MV-4-11 (cell line): ENCODE measurements at regions not wholly inside any gene's neighbourhood (a gene's known extent, or its start where the extent isn't known, plus 50 kb on each side); places are given as distances from the start of the nearest gene placed in this dataset.

Source experiments
- DNase-seq: peaks from one replicate; lab custom pipeline; 2025; lab: John Stamatoyannopoulos, UW

DNA sequence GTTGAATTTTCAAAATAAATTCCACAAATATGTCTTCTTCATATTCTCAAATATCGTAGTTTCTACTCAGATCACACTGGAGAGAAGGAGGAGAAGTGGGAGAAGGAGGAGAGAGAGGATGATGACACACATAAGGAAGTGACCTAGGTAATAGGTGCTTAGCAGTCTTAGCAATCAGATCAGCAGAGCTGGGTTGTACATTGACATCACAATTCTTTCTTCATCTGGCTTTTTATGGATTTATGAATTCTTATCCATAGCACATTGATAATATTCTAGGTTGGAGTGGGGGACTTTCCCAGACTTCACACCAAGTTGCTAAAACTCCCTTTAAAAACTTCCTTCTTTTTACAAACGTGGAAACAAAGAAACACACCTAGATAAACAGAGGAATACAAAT lies 86.9 kb downstream of the FGF9 start:
- DNase-seq: no peak

DNA sequence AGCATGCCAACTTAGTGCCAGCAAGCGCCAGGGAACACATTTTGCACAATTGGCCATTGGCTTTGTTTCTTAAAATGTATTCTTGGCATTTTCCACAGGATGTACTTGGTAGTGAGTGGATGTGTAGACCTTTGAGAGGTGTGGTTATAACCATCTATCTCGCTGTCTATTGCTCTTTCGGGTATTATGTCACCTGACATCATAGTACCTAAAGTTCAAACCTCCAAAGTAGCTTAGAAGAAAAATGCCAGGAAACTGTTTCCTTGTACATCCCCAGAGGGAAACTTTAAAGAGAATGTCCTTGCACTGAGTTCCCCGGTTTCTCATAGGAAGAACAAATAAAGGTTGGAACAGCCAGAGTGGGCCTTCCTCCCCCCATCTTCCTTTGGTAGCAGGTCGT lies 87.6 kb downstream of the FGF9 start:
- DNase-seq: no peak

DNA sequence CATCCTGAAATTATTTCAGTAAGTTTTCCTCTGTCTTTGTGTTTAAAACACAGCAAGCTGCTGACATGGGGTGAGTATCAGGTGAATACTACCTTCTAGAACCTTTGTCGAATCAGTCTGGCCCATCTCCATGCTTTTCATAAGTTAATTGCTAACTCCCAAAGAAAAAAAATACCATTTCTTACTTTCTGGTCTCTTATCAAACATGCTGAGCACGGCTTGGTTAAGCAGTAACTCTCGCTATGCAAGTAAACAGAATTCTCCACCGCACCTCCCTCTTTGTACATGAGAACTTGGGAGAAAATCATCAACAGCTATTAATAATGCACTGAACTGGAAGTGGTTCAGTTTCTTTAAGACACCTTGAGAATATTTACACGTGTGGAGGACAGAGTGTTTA lies 88.6 kb downstream of the FGF9 start:
- DNase-seq: no peak

DNA sequence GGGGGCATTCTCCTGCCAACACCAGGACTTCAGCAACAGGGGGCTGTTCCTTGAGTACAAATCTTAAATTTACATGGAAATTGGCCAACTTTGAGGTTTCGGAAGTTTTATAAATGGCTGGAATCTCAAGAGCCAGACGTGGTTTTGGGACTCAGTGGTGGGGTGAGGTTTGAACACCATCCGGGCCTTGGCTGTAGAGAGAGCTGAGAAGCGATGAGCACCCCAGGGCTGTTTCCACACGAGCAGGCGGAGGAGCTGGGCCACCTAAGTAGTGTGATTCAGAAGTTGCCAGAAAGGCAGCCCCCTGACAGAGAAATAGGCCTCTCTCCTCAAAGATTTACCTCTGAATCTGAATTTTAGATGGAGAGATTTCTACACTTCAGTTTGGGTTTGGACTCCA lies 89.0 kb downstream of the FGF9 start:
- no peak for DNase-seq

DNA sequence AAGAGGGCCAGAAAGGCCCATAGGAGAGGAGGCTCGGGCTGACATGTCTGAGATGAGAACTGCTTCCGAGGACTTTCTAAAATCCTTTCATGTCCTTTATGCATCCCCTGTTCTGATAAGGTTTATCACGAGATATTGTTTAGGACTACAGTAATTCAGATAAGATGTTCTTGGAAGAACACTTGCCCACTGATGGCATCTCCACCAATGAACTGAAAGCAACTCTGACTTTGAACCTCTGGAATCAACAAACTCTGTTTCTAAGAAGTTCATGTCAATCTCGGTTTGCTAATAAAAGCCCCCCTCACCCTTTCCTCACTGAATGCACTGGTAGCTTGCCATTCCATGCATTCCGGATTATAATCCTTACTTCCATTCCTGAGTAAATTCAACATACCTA lies 90.9 kb downstream of the FGF9 start:
- no peak for DNase-seq

DNA sequence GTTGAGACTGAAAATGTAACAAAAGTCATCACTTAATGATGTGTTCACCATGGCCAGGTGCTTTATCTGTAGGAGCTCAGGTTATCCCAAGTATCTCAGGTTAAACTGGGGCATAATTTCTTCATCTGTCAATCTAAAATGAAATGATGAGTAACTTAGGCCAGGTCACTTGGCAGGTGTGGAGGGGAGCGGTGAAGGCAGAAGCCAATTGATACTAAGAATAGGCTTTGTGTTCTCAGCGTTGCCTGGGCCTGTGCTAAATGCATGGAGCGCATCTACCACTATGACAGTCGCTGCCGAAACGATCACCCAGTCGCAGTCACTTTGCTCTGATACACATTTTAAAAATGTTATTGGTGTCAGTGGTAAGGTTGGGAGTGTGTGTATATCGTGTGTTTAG lies 91.6 kb downstream of the FGF9 start:
- DNase-seq: no peak

DNA sequence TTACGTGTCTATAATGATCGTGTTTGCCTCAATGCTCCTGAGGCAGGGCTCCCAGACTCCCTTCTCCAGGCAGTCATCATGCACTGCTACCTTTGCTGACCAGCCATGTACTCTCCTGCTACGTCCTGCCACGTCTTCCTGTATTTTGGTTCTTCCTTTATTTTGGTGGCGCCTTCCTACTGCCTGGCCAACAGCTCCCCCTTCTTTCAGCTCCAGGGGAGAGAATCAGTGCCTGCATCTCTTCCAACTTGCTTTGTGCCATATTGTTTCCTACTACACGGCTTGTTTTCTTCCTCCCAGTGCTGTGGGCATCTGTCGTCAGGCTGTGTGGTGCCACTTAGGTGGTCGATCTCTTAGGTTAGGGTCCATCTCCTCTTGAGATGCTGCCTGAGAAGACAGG lies 96.2 kb downstream of the FGF9 start:
- DNase-seq: no peak

DNA sequence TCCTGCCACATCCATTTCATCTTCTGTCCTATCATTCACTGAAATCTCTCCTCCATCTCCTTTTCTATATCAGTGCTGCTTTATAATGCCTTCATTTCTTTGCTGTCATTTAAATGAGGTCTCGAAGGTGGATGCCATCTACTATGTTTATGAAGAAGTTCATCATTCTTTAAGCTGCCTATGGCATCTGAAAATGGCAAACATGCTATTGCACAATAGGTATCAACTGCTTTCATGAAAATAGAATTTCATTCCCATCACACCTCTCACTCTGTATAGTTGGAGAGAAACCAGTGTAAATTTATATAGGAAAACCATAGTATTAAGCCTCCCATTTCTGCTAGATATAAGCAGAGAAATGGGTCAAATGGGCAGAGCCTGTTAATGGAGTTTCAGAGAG lies 100.2 kb downstream of the FGF9 start:
- DNase-seq: no peak

DNA sequence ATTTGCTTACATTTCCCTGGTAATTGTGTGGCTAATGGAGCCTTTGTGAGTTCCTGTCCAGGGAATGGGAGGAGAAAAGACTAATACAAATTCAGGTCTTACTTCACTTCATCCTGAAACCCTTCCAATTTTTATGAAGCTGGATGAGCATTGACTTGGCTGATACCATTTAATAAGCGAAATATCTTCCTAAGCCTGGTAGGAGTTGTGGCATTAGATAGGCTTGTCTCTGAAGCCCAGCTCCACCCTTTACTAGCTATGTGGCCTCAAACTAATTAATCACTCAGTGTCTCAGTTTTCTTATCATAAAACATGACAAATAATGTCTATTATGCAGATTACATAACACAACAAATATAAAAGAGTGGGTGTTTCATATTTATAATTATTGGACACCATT lies 106.3 kb downstream of the FGF9 start:
- no peak for DNase-seq

DNA sequence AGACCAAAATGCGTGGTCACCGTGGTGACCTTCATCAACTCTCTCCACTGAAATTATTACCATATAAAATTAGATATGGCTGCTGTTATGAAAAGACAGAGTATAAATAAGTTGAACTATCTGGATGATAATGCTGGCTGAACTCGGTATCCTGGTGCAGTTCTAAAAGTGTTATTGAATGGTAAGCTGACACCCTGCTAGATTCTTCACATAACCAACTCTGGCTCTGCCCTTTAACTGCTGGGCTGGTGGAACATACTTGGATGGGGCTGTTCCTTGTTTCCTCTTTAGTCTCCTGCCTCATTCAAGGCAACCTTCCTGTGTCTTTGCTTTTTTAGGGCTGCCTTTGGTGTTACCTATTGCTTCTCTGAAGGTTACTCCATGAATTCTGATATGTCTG lies 106.9 kb downstream of the FGF9 start:
- DNase-seq: no peak

DNA sequence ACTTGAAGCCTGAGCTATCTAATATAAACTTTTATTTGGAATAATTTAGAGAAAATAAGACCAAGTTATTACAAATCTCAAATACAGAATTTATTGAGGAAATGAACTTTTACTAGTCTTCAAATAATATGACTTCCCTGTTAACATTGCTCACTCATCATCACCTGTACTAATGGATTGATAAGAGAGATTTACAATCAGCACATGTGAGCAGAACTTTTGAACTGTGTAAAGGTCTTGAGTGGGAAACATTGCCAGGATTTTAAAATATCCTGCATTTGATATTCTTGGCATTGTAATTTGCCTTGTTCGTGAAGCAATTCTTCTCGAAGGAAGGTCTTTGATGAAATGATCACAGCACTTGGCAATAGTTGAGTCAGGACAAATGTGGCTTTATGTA lies 111.9 kb downstream of the FGF9 start:
- no peak for DNase-seq

DNA sequence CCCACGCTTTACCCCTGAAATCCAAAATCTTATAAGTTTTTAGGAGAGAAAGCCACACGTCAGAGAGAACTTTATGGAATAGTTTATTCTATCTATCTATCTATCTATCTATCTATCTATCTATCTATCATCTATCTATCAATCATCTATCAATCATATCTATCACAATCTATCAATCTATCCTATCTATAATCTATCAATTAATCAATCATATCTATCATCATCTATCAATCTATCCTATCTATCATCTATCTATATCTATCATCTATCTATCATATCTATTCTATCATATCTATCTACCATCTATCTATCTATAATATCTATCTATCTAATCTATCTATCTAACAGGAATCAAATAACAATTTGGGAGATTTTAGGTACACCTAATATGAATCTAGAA lies 115.1 kb downstream of the FGF9 start:
- DNase-seq: no peak

DNA sequence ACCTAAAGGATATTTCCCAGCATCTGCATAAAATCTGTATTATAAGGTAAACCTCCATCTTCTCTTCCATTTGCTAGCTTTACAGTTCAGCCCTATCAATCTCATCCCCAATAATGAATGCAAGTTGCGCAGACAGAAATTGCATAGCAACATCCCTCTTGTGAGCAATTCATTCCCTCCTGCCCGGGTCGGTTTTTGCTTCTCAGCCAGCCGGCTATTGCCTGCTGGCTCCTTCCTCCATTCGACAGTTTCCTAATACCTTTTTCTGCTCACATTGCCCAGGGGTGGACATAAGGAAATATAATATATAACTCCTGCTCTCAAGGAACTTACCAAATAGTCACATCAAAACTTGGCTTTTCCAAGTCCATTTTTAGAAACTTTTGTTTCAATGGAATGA lies 125.2 kb downstream of the FGF9 start:
- DNase-seq: no peak

DNA sequence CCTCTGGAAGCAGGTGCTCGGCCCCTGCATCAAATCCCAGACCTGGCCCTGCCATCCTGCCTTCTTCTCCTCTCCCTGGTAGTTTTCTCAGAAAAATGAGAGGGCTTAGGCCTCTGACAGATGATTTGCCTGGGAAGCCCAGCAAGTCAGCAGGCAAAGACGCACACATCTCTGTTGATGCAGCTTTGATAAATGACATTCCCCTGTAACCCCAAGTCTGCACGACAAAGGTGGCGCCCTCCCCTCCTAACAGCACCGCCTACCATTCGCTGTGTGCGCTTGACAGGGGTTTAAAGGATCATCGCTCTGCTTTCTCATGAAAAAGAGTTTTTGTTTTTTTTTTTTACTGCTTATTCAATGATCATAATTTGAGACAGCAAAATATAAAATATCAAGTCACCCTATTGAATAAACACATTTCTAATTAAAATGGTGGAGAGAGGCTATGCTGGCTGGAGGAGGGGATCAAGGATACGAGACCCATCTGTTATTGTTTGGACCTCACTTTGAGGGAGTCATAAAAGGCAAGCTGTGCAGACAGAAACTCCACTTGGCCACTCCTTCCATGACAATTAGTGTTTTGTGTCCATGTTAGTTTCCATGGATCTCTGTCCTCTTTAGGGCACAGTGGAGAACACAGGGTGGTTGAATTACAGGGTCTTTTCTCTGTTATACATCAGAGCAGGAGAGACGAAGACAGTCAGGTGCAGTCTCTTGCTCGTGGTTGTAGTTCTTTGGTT lies 126.1 kb downstream of the FGF9 start:
- DNase-seq: no peak

DNA sequence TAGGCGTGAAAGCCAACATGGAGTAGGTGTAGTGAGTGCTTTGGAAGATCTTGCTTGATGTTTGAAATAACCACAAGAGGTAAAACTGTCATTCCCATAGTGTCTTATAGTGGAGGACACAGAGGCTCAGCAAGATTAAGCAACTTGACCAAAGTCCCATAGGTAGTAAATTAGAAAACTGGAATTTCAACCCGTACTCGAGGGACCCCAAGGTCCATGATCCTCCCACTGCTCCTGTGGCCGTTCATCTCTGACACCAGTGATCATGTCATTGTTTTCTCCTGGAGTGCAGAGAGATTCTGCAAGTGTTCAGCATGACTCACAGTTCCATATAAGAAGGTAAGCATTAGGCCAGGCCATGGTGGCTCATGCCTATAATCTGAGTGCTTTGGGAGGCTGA lies 126.9 kb downstream of the FGF9 start:
- no peak for DNase-seq

DNA sequence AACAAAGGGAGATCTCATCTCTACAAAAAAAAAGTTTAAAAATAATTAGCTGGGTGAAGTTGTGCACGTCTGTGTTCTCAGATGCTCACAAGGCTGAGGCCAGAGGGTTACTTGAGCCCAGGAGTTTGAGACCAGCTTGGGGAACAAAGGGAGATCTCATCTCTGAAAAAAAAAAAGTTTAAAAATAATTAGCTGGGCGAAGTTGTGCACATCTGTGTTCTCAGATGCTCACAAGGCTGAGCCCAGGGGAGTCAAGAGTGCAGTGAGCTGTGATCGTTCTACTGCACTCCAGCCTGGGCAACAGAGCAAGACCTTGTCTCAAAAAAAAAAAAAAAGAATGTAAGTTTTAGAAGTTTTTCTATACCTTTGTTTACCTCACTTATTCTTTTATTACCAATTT lies 127.3 kb downstream of the FGF9 start:
- no peak for DNase-seq

DNA sequence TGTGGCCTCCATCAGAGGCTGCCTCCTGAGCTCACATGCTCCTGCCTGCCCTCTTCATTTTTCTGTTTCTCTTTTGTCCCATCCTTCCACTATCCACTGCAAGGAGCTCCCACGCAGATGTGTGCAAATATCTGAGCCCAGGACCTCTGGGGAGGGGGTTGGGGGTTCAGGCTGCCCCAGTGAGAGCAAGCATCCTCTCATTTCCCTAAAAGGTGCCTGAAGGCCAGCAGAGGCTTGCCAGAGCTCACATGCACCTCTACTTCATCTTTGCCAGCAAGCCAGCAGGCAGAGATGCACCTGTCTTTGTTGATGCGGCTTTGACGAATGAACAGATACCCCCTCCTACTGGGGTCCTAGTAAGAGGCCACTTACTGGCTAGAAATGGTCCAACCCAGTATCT lies 128.8 kb downstream of the FGF9 start:
- DNase-seq: no peak

DNA sequence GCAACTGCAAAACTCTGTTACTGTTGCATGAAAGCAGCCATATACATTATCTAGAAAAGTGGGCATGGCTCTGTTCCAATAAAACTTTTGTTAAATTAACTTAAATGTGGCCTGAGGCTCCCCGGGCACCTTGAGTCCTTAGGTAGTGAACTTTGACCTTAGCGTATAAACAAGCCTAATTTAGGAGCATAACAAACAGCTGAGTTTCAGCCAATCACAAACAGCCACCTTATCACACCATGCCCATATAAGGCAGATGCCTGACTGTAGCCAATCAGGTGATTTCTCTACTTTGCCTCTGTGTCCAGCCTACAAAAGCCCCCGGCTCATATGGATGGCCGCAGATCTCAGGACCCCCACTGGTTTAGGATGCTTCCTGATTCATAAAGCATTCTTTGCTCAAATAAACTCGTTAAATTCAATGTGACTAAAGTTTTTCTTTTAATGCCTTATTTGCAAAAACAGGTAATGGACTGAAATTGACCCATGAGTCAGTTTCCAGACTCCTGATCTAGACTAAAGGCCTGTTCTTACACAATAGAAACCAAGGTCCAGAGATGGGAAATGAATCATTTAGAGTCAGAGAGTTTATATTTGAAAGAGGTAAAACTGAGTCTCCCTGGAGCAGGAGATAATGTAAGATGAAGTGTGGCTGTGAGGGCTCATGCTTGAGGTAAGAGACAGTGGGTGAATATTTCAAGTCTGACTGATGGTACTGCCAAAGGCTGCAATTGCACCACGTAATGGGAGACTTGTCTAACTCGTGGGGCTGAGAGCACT lies 130.2 kb downstream of the FGF9 start:
- DNase-seq: no peak

DNA sequence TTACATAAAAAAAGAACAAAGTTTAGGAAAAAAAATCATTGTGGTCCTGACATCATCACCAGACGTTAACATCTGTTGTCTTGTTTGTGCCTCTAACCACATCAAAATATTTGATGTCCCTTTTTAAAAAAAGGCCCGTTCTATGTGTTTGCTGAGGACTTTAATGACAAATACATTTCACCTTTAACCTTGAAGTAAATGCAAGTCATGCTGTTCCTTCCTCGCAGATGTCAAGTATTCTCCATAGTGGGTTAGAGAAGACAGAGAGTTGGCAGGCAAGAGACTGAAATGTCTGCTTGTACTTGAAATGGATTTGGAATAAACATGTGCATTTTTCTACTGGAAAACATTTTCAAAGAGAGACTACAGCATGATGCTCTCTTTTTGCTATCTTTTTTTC lies 134.9 kb downstream of the FGF9 start:
- no peak for DNase-seq

DNA sequence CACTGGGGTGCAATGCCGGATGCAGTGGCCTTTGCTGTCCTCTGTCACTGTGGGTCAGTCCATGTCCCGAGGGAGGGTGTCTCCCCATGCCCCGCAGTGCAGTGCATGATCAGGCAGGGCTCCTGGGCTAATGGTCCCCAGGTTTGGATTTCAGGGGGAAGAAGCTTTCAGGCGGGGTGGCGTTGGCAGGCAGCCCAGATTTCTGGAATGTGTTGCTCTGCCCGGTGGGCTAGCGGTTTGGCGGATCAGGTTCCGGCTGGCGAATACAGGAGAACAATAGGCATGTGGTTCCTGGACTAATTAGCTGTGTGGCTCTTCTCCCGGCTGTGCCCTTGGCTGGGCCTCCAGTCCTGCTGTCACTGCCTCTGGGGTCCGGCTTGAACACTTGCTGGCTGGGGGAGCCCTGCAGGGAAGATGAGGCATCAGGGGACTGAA lies 141.3 kb downstream of the FGF9 start:
- no peak for DNase-seq

DNA sequence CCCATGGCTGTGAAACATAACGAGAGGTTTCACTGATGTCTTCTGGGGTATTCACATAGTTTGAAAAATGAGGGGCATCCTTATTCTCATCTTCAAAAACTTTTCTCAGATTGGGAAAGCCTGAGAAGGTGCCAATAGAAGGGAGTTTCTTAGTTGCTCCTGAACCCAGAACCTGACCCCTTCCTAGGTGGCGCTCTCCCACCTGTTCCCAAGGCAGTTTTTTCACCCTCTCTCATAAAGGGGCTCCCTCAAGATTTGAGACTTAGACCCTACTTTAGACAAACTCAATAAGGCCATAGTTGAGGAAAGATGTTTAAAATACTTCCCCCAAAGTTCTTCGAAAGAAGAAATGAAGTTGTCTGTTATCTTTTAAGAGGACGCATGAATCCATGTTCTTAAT lies 142.2 kb downstream of the FGF9 start:
- no peak for DNase-seq

DNA sequence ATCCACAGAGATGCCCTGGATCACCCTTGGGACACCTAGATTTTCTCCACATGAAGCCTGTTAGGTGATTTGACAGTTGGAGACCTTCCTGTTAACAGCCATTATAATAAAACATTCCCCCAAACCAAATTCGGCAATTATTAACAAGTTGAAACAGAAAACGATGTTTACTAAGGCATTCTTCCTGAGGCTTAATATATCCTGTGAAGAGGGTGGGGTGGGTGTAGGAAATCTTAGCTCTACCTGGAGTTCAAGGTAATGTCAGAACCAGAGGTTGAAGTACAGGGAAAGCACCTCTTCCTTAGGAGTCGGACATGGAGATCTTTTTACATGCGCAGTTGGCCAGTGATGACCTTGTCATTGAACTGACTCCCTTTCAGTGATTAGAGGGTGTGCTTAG lies 143.0 kb downstream of the FGF9 start:
- no peak for DNase-seq

DNA sequence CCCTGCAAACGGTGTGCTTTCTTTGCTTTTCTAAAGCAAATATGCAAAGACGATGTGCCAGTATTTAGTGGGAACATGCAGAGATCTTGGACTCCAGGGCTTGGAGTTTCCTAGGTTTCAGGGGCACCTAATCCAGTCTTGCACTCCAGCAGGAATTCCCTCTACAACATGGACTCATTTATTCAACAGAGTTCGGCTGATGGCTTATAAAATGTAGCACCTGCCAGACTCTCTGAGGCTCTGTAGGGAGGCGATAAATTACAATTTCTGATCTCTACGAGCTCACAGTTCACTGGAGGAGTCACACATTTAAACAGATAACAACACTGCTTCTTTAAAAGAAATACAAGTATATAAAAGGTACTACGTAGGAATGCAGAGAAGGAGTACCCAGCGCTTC lies 143.7 kb downstream of the FGF9 start:
- no peak for DNase-seq

DNA sequence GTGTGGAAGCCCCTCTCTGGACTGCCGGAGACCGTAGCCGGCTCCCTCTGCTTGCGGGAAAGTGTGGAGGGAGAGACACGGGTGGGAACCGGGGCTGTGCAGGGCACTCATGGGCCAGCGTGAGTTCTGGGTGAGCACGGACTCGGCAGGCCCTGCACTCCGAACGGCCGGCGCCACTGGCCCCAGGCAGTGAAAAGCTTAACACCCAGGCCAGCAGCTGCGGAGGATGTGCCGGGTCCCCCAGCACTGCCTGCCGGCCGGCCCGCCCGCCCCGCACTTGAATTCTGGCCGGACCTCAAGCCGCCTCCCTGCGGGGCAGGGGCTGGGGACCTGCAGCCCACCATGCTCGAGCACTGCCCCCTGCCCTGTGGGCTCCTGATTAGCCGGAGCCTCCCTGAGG lies 147.0 kb downstream of the FGF9 start:
- no peak for DNase-seq
